Activated T-cell treated with anti-CD3 and anti-CD28 coated beads, Interleukin-2, amount 50 U/mL, for 72 hours (primary cell): ENCODE measurements at regions not wholly inside any gene's neighbourhood (a gene's known extent, or its start where the extent isn't known, plus 50 kb on each side); places are given as distances from the start of the nearest gene placed in this dataset.

Experiments
- ATAC-seq, 2 donors: fragments of 150-1000 bp; cut with Tn5 transposase; replicated peaks in 1 of 2; 2 replicates each; pipeline ENCODE4 v1.10.0; 2021; ENCODE audit warnings: moderate library complexity in 2 of 2, mild to moderate bottlenecking in 1 of 2
- DNase-seq, 2 donors: peaks; one replicate each; pipeline ENCODE4 v3.0.0; 2021 to 2022; ENCODE audit warnings: mixed read lengths in 1 of 2
- H3K27ac Mint-ChIP-seq: one replicate; pipeline ENCODE4 v1.8.0; 2022; ENCODE audit warnings: mild to moderate bottlenecking, moderate library complexity, mixed read lengths
- H3K27me3 Mint-ChIP-seq: one replicate; pipeline ENCODE4 v1.8.0; 2022; ENCODE audit warnings: low read depth, mixed read lengths
- H3K36me3 Mint-ChIP-seq, 2 donors: one replicate each; pipeline ENCODE4 v1.8.0; 2022; ENCODE audit warnings: mixed read lengths in 2 of 2, mild to moderate bottlenecking in 1 of 2; ENCODE audit not compliant: insufficient read depth in 2 of 2
- H3K4me1 Mint-ChIP-seq: one replicate; pipeline ENCODE4 v1.8.0; 2022; ENCODE audit warnings: low read depth, mixed read lengths
- H3K4me3 Mint-ChIP-seq, 2 donors: one replicate each; pipeline ENCODE4 v1.8.0; 2022; ENCODE audit warnings: mild to moderate bottlenecking in 2 of 2, mixed read lengths in 2 of 2, moderate library complexity in 2 of 2
- H3K9me3 Mint-ChIP-seq, 2 donors: one replicate each; pipeline ENCODE4 v1.8.0; 2022; ENCODE audit warnings: mixed read lengths in 2 of 2

DNA sequence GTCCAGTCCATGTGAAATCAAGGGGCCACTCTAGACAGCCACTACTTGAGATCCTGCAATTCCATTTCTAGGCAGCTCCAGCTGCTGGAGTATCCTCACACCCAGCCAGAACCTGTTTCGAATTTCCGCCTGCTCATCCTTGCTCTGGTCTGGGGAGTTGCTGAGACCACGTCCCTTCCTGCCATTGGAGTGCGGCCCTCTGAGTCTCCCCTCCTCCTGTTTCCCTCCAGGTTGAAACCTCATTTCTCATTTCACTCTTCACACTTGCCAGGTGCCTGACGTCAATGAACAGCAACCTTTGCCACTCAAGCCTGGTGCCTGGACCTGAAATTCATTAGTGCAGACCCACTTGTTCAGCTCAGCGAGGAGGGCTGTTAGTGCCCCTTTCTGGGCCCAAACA, 307.5 kb upstream of the SHH start:
- no peak for ATAC-seq
- H3K4me3 Mint-ChIP-seq = no peak overlapping the region
- no peaks in the 10 kb centered on the region for H3K27me3 Mint-ChIP-seq
- no peaks in the 10 kb centered on the region for H3K36me3 Mint-ChIP-seq
- no peak for DNase-seq
- no peaks in the 10 kb centered on the region for H3K9me3 Mint-ChIP-seq
- H3K27ac Mint-ChIP-seq = no peak overlapping the region
- no peaks in the 10 kb centered on the region for H3K4me1 Mint-ChIP-seq

DNA sequence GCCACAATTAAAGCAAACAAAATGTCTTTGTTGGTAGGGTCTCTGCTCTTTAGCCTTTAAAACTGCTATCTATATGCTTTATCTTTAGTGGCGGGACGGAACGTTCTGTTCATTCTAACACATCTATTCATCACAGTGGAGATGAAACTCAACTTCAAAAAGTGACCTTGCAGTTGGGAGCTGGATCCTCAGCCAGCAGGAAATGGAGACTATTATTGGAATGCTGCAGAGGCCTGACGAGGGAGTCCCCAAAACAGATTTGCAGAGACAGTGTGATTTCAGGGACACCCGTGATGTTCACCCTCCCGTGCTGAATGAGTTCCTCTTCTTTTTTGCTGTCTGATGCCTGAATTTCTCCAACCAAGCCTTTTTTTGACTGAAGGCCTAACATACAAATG, 306.0 kb upstream of the SHH start:
- Mint-ChIP-seq H3K27ac (no peak overlapping the region), H3K36me3 (no peaks in the 10 kb centered on the region), H3K9me3 (no peaks in the 10 kb centered on the region), H3K27me3 (no peaks in the 10 kb centered on the region), H3K4me1 (no peaks in the 10 kb centered on the region), H3K4me3 (no peak overlapping the region)
- DNase-seq (no peak), ATAC-seq (no peak)

DNA sequence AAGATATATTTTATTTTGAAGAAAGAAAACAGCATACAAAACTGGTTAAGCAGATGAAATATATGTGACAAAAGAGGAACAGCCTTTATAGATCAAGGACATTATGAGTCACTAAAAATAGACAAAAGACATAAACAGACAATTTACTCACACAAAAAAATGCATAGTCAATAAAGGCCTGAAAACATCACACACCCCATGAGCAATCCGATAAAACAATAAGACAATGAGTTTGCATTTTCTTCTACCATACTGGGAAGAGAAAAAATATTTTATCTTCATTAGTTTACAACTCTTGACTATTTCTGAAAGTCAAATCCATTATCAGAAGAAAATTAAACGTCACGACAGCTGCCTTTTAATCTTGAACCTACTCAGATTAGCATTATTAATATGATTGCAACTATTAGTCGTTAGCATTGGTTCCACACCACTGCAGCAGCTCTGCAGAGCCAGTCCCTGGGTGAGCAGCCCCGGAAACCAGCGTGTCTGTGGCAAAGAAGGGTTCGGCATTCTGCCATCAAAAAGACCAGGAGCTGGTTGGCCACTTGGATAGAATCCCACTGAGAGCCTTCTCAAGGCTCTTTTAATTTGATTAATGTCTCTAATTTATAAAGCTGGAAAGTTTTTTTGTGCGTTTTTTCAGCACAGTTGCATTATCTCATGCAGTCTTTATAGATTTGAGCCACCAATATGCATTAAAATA, 305.4 kb upstream of the SHH start:
- no peaks in the 10 kb centered on the region for H3K27me3 Mint-ChIP-seq
- H3K9me3 Mint-ChIP-seq = no peaks in the 10 kb centered on the region
- no peak overlapping the region for H3K4me3 Mint-ChIP-seq
- DNase-seq = no peak
- no peaks in the 10 kb centered on the region for H3K36me3 Mint-ChIP-seq
- no peak overlapping the region for H3K27ac Mint-ChIP-seq
- no peaks in the 10 kb centered on the region for H3K4me1 Mint-ChIP-seq
- ATAC-seq = no peak

DNA sequence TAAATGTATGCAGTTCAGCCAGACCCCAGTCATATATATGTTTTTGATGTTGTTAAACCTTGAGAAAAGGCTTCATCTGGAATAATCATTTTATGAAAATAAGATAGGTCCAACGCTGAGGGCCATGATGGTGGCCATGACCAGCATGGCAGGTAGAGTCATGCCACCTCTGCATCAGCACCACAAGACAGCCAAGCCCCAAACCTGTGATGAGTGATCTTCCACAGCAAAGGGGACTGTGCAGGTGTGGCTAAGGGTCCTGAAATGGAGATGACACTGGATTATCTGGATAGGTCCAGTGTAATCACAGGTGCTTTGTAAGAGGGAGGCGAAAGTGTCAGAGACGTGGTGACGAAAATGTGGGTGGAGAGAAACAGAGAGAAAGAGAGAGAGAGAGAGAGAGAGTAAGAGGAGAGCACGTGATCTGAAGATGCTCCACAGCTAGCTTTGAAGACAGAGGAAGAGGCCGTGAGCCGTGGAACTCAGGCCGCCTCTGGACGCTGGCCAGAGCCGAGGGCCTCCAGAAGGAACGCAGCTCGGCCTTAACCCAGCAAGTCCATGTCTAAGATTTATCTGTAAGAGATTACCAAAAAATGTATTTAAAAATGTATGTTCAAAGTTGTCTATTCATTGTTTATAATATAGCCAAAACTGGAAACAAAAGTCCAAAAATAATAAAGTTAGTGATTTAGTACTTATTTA, 304.4 kb upstream of the SHH start:
- Mint-ChIP-seq H3K4me3 (no peak overlapping the region), H3K9me3 (no peaks in the 10 kb centered on the region), H3K27ac (no peak overlapping the region), H3K4me1 (no peaks in the 10 kb centered on the region), H3K36me3 (no peaks in the 10 kb centered on the region), H3K27me3 (no peaks in the 10 kb centered on the region)
- ATAC-seq (no peak), DNase-seq (no peak)

DNA sequence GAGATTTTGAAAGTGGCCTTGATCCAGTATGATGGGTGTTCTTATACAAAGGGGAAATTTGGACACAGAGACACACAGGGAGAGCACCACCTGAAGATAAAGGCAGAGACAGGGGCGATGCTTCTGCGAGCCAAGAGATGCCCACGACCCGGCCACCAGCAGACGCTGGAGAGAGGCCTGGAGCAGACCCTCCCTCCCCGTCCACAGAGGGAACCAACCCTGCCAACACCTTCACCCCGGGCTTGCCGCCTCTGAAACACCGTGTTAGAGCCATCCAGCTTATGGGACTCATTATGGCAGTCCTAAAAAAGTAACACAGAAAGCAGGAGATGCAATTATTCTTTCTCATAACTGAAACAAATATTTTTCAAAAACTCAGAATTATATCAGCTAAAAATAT, 303.3 kb upstream of the SHH start:
- no peaks in the 10 kb centered on the region for H3K9me3 Mint-ChIP-seq
- no peaks in the 10 kb centered on the region for H3K36me3 Mint-ChIP-seq
- no peaks in the 10 kb centered on the region for H3K27me3 Mint-ChIP-seq
- ATAC-seq (no peak), DNase-seq (no peak)
- no peak overlapping the region for H3K4me3 Mint-ChIP-seq
- no peaks in the 10 kb centered on the region for H3K4me1 Mint-ChIP-seq
- H3K27ac Mint-ChIP-seq = no peak overlapping the region

DNA sequence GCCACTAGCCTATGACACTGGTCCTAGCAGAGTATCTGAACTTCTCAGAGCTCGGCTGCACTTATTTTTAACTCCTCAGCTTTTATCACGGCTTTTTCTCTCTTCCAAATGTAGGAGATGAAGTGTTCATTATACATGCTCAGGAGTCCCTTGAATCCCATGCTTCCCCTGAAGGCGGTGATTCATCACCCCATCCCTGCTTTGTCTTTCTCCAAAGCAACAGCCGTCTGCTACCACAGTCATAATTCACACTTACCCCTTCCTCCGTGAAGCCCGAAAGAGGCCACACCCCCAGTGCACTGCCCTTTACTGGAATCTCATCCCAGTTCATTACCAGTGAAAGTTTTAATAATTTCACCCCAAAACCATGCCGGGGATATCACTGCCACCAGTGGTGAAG, 301.5 kb upstream of the SHH start:
- Mint-ChIP-seq H3K4me3 (no peak overlapping the region), H3K27ac (no peak overlapping the region), H3K27me3 (no peaks in the 10 kb centered on the region), H3K9me3 (peaks cover 0 to 3% of the 10 kb centered on the region in 2 donors), H3K36me3 (no peaks in the 10 kb centered on the region), H3K4me1 (no peaks in the 10 kb centered on the region)
- ATAC-seq (no peak), DNase-seq (no peak)

DNA sequence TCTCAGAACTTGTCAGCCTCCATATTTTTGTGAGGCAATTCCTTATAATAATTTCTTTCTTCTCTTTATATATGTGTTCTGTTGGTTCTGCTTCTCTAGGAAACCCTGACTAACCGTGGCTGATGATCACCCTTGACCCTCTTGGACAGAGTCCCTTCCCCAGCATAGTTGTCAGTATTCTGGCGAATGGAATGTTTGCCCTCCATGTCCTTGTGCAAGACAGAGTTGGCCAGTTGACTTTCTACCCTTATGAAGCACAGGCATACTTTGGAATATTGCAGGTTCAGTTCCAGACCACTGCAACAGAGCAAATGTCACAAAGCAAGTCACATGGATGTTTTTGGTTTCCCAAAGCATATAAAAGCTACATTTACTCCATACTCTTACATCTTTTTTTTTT, 297.7 kb upstream of the SHH start:
- no peak for ATAC-seq
- peaks cover 0 to 3% of the 10 kb centered on the region in 2 donors for H3K9me3 Mint-ChIP-seq
- no peaks in the 10 kb centered on the region for H3K4me1 Mint-ChIP-seq
- H3K36me3 Mint-ChIP-seq = no peaks in the 10 kb centered on the region
- DNase-seq = no peak
- H3K27me3 Mint-ChIP-seq = no peaks in the 10 kb centered on the region
- no peak overlapping the region for H3K27ac Mint-ChIP-seq
- H3K4me3 Mint-ChIP-seq = no peak overlapping the region

DNA sequence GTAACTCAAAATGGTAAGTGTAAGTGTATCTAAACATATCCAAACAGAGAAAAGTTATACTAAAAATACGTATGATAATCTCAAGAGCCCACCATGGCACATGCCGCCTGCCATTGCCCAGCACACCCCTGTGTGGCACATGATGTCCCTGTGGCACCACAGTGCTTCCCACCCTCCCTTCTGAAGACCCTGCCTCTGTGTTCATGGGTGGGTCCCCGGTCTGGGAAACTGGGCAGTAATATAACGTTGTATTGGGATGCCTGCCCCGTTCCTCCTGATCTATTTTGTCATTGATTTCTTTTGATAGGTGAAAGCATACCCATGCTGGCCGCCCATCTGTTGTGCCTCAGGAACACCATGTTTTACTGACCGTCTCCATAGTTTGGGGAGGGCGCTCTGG, 296.8 kb upstream of the SHH start:
- no peak overlapping the region for H3K27ac Mint-ChIP-seq
- H3K4me1 Mint-ChIP-seq = no peaks in the 10 kb centered on the region

DNA sequence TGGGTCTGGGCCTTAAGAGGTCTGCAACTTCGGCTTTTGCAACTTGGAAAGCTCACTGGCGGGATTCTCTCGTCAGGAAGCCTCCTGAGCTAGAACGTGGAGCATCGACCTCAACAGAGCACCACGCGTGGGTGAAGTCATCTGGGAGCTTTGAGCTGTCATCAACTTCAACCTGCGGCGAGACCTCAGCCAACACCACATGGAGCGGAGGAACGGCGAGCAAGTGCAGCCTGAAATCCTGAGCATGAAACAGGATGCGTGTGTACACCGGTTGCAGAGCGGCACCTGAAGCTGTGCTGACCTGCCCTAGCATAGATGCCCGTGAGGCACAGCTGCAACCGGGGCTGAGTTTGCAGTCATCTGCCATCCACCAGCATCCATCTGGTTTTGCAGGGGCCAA, 295.7 kb upstream of the SHH start:
- Mint-ChIP-seq H3K9me3 (peaks cover 0 to 3% of the 10 kb centered on the region in 2 donors), H3K36me3 (no peaks in the 10 kb centered on the region), H3K27ac (no peak overlapping the region), H3K27me3 (no peaks in the 10 kb centered on the region), H3K4me3 (no peak overlapping the region), H3K4me1 (no peaks in the 10 kb centered on the region)
- ATAC-seq = no peak
- DNase-seq = no peak

More for the DNA sequence above, 296.8 kb upstream of the SHH start:
- ATAC-seq (no peak), DNase-seq (no peak)
- Mint-ChIP-seq H3K9me3 (peaks cover 0 to 3% of the 10 kb centered on the region in 2 donors), H3K27me3 (no peaks in the 10 kb centered on the region), H3K4me3 (no peak overlapping the region), H3K36me3 (no peaks in the 10 kb centered on the region)

DNA sequence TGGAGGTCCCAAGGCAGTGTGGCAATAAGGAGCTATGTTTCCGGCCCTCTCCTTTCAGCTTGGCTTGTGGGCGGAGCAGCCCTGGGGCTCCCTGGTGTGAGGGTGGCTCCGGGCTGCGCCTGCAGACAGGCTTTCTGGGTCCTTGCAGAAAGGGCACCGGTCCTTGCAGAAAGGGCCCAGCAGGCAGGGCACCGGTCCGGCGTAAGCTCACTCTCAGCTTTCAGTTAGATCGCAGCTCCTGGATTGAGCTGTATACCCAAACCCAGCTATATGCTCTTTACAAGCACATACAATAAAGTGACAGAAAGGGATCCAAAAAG, 293.8 kb upstream of the SHH start:
- Mint-ChIP-seq H3K27ac (no peak overlapping the region), H3K36me3 (no peaks in the 10 kb centered on the region), H3K4me1 (no peaks in the 10 kb centered on the region), H3K9me3 (peaks cover 0 to 3% of the 10 kb centered on the region in 2 donors), H3K27me3 (no peaks in the 10 kb centered on the region), H3K4me3 (no peak overlapping the region)
- no peak for DNase-seq
- ATAC-seq = no peak

DNA sequence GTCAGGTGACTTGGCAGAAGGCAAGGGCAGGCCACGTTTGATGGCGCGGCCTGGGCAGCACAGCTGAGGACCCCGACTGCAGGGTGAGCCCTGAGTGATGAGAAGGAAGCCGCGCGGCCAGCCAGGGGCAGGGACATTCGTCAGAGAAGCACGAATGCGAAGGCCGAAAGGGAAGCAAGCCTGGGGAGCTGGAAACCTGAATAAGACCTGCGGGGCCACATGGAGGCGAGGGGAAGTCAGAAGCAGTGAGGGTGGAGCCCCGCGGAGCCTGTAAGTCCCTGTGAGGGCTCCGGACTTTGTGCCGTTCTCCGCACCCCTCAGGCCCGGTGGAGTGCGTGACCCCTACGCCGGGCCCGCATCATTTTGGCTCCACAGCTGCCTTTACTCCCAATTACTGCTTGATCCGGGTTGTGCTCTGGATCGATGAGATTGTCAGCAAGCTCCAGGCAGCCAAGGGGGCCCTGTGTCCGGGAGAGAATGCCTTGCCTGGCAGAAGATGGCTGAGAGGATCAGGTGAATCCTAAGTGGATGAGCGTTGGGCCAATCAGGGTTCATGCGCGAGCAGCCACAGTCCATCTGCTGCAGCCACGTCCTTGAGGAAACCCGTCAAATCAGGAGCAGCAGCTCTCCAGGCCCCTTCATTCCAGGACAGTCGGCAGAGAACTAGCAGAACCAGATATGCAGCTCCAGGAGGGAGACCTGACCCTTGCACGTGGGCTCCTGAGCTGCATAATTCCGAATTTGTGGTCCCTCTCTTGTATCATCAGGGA, 293.3 kb upstream of the SHH start:
- DNase-seq = no peak
- ATAC-seq = no peak
- no peak overlapping the region for H3K27ac Mint-ChIP-seq
- H3K36me3 Mint-ChIP-seq = no peaks in the 10 kb centered on the region
- no peaks in the 10 kb centered on the region for H3K27me3 Mint-ChIP-seq
- no peaks in the 10 kb centered on the region for H3K4me1 Mint-ChIP-seq
- peaks cover 0 to 3% of the 10 kb centered on the region in 2 donors for H3K9me3 Mint-ChIP-seq
- no peak overlapping the region for H3K4me3 Mint-ChIP-seq

DNA sequence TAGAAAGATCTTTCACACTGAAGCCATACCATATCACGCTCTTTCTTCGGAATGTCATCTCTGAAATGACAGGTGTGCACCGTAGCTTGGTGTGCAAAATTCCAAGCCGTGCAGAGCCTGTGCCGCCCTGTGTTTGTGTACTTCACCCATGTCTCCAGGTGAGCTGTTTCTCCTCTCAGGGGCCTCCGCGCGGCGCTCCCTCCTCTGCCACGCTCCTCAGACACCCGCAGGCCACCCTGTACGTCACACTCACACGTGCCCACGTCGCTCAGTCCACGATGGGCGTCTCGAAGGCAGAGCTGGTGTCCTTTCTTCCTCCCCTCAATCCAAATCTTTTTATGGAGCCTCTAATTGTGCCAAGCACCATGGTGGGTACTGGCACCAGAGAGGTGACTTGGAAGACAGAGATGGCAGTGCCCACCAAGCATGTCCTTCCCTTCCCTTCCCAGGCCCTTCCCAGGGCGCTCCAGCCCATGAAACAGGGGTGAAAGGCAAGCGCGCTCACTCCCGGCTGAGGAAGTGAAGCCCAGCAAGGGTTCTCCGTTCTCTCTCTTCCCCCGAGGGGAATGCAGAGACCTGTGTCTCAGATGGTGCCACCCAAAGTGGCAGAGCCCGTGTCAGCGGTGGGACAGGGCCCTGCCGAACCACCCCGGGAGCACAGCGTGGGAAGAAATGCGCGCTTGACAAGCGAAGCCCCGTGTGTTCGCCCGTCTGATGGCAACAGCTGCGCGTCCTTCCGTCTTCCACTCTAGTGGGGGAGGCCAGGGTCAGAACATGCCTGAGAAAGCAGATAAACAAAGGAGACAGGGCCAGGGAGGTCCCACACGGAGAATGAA, 292.5 kb upstream of the SHH start:
- DNase-seq = no peak
- Mint-ChIP-seq H3K27ac (no peak overlapping the region), H3K36me3 (no peaks in the 10 kb centered on the region), H3K27me3 (no peaks in the 10 kb centered on the region), H3K4me1 (no peaks in the 10 kb centered on the region), H3K4me3 (no peak overlapping the region), H3K9me3 (no peaks in the 10 kb centered on the region)
- ATAC-seq = no peak

DNA sequence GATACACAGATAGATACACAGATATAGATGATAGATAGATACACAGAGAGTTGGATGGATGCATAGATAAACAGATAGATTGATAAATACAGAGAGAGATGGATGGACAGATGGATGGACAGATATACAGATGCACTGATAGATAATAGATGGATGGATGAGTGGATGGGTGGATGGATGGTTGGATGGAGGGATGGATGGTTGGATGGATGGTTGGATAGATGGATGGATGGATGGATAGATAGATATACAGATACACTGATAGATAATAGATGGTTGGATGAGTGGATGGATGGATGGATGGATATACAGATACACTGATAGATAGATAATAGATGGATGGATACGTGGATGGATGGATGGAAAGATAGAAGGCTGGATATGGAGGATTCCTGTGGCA, 290.0 kb upstream of the SHH start:
- H3K9me3 Mint-ChIP-seq = no peaks in the 10 kb centered on the region
- no peak overlapping the region for H3K4me3 Mint-ChIP-seq

More for the DNA sequence above, 290.0 kb upstream of the SHH start:
- DNase-seq = no peak
- ATAC-seq = no peak
- no peaks in the 10 kb centered on the region for H3K36me3 Mint-ChIP-seq
- H3K27me3 Mint-ChIP-seq = peaks cover under 1% of the 10 kb centered on the region
- H3K4me1 Mint-ChIP-seq = peaks cover 2% of the 10 kb centered on the region
- H3K27ac Mint-ChIP-seq = no peak overlapping the region
